ENCODE measurements at regions not wholly inside any gene's neighbourhood (a gene's known extent, or its start where the extent isn't known, plus 50 kb on each side); places are given as distances from the start of the nearest gene placed in this dataset.
"Not testable (repeated sequence)": the region's sequence is repeated elsewhere in the genome, so short reads cannot be mapped to it uniquely, and the experiment has no call there.

DNA sequence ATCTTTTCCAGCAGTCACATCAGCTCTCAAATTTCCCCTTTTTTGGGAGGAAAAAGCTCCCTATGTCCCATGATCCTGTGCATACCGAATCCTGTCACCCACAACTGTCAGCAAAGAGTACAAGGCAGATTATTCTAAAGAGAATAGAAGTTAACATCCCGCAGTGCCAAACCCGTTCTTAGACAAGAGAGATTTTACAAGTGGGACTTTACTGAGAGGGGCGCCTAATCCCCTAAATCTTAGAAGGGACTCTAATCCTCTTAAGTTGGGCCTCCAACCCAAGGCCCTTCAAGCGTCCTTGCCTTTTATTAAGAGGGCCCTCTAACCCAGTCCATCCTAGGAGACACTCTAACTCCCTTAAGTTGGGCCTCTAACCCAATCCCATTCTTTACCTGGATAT, 193.9 kb downstream of the CPXCR1 start:
- no peak for DNase-seq (ENCODE audit: low read depth in 1 of 2, low spot score in 1 of 2)
- in situ Hi-C loops (cut with HindIII; ENCODE audit: low pct_unique_long_range_greater_than_20kb, low sequenced_read_pairs): no loop called here
- no peak for TF ChIP-seq JUND (IDR thresholded peaks at IDR 0.05; ENCODE audit: low read depth)

DNA sequence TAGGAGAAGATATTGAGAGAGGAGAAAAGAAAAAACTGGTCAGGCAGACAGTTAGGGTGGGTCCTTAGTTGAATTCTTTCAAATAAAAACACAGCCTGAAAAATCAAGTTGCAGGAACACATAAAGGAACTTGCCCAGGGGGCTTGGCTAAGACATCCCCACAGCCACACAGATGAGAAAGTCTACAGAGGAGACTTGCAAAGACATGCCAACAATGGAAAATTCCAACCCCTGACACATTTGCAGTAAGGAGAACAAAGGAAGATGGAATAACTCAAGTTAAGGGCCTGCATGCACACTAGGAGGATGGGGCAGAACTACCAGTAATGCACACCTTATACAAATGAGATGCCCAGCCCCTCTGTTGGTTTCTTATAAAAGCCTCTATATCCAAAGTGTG, 197.6 kb downstream of the CPXCR1 start:
- no peak for DNase-seq (ENCODE audit: low read depth in 1 of 2, low spot score in 1 of 2)
- in situ Hi-C loops (cut with HindIII; ENCODE audit: low pct_unique_long_range_greater_than_20kb, low sequenced_read_pairs): no loop called here
- TF ChIP-seq JUND (IDR thresholded peaks at IDR 0.05; ENCODE audit: low read depth): no peak

DNA sequence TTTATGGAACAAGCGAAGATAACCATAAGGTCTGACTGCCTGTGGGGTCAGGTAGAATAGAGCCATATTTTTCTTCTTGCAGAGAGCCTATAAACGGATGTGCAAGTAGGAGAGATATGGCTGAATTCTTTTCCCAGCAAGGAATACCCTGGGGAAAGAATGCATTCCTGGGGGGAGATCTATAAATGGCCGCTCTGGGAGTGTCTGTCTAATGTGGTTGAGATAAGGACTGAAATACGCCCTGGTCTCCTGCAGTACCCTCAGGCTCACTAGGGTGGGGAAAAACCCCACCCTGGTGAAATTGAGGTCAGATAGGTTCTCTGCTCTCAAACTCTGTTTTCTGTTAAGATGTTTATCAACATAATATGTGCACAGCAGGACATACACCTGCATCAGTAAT, 209.0 kb downstream of the CPXCR1 start:
- in situ Hi-C loops (cut with HindIII; ENCODE audit: low pct_unique_long_range_greater_than_20kb, low sequenced_read_pairs); DNase-seq (ENCODE audit: low read depth in 1 of 2, low spot score in 1 of 2): not testable (repeated sequence)

DNA sequence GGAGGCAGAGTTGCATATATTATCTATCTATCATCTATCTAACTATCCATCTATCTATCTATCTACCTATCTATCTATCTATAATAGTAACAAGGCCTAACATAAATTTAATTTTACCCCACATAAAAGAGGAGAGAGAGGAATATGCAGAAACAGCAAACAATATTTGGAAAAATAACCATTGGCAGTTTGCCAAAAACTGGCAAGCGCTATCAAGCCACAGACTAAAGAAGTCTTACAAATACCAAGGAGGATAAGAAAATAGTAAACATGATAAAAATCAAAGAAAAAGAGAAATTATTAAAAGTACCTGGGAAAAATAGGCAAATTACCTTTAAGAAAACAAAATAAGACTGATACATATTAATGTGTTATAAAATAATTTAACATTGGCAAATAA, 230.8 kb downstream of the CPXCR1 start:
- no peak for TF ChIP-seq JUND (IDR thresholded peaks at IDR 0.05; ENCODE audit: low read depth)
- DNase-seq (ENCODE audit: low read depth in 1 of 2, low spot score in 1 of 2): no peak
- in situ Hi-C loops (cut with HindIII; ENCODE audit: low pct_unique_long_range_greater_than_20kb, low sequenced_read_pairs): no loop called here

DNA sequence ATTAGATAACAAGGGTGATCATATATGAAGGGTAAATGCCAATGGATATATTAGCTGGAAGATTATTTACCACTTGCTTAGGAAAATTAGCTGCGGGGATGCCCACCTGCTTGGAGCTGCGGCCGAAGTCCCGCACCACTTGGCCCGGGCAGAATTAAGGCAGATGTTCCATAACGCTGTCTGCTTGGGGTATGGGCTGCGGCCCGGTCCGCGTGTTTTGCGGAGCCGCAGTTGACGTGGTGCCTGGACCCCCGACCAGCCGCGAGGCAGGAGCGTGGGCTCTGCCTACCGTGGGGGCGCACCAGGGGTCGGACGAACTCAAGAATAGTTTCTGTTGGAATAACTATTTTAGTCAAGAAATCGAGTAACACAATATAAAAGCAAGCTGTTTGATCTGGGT, 235.2 kb downstream of the CPXCR1 start:
- in situ Hi-C loops (cut with HindIII; ENCODE audit: low pct_unique_long_range_greater_than_20kb, low sequenced_read_pairs): no loop called here
- no peak for DNase-seq (ENCODE audit: low read depth in 1 of 2, low spot score in 1 of 2)

DNA sequence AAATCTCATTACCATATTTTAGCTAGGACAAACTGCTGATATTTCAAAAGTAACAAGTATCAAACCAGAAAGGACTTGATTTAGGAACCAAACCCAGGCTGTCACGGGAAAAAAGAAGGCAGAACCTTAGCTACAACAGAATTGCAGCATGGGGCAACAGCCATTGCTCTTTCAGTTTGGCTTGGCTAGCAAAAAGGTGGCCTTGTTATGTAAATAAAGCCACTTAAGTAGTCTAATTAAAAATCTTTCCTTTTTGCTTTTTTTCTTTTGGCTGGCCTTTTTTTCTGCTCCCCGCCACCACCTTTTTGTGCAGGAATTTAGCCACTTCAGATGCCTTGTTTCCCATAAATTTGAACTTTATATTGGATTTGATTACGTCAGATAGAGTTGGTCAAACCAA, 235.9 kb downstream of the CPXCR1 start:
- DNase-seq (ENCODE audit: low read depth in 1 of 2, low spot score in 1 of 2): no peak
- no peak for TF ChIP-seq JUND (IDR thresholded peaks at IDR 0.05; ENCODE audit: low read depth)
- in situ Hi-C loops (cut with HindIII; ENCODE audit: low pct_unique_long_range_greater_than_20kb, low sequenced_read_pairs): no loop called here

More for the DNA sequence above, 235.2 kb downstream of the CPXCR1 start:
- TF ChIP-seq JUND (IDR thresholded peaks at IDR 0.05; ENCODE audit: low read depth): no peak

DNA sequence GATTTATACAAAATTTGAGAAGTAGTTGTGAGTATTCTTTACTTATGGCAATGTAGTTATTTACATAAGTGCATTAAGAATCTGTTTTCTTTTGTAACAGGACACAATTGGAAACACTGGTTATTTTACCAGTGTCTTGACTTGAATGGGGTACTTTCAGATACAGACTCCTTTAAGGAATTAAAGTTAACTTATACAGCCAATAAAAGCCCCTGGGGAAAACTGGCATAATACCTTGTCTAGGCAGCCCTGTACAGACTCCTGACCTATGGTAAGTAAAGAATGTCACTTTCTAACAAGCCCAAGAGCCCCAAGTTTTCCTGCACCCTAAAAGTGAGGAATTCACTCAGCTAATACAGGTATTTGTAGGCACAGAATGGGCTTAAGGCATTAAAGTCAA, 241.8 kb downstream of the CPXCR1 start:
- TF ChIP-seq JUND (IDR thresholded peaks at IDR 0.05; ENCODE audit: low read depth): no peak
- in situ Hi-C loops (cut with HindIII; ENCODE audit: low pct_unique_long_range_greater_than_20kb, low sequenced_read_pairs): no loop called here
- DNase-seq (ENCODE audit: low read depth in 1 of 2, low spot score in 1 of 2): no peak

DNA sequence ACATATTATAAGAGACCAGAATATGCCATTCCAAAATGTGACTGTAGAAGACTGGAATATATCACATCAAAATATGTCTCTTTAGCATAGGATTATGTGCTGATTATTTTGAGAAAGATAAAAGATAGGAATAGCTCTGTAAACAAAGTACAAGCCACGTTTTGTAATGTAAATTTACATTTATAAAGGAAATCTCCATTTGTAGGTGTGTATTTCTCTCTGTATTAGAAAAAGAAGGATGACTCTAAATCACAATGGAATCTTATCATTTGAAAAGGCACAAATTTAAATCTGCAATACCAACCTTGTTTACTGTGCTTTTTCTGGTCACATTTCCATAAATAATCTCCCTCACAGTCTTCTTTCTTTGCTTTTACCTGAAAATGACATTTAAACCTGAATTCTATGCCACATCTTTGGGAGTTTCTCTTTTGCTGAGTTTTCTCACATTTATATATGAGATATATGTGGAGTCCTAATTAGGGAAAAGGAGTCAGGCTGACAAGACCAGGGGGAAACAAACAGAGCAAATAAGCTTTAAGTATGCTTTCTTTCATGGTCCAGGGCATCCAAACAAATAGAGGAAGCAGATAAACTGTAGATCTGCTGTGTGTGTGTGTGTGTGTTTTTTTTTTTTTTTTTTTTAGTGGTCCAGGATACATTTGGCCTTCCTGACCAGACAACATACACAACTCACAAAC, 244.0 kb downstream of the CPXCR1 start:
- DNase-seq (ENCODE audit: low read depth in 1 of 2, low spot score in 1 of 2): no peak
- TF ChIP-seq JUND (IDR thresholded peaks at IDR 0.05; ENCODE audit: low read depth): no peak
- in situ Hi-C loops (cut with HindIII; ENCODE audit: low pct_unique_long_range_greater_than_20kb, low sequenced_read_pairs): no loop called here

DNA sequence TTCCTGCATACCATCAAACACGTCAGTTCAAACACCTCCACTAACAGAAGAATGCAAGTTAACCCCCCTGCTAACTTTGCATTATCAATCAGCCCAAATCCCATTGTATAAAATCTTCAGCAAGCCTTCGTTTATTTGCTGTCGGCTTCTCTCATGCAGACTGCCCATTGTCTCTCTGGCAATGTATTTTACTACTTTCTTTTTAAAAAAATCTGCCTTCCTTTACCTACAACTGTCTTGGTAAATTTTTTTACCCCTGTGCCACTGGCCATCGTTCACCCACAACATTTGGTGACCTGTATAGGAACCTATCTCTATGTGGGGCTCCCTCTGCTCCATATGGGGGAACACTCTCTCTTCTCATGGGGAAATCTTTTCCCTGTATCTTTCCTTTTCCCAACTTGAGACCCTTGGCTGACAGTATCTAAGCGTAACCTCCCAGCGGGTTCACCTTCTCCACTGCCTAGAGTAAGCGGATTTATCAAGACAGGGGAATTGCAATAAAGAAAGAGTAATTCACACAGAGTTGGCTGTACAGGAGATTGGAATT, 244.6 kb downstream of the CPXCR1 start:
- in situ Hi-C loops (cut with HindIII; ENCODE audit: low pct_unique_long_range_greater_than_20kb, low sequenced_read_pairs): no loop called here
- TF ChIP-seq JUND (IDR thresholded peaks at IDR 0.05; ENCODE audit: low read depth): no peak
- no peak for DNase-seq (ENCODE audit: low read depth in 1 of 2, low spot score in 1 of 2)

DNA sequence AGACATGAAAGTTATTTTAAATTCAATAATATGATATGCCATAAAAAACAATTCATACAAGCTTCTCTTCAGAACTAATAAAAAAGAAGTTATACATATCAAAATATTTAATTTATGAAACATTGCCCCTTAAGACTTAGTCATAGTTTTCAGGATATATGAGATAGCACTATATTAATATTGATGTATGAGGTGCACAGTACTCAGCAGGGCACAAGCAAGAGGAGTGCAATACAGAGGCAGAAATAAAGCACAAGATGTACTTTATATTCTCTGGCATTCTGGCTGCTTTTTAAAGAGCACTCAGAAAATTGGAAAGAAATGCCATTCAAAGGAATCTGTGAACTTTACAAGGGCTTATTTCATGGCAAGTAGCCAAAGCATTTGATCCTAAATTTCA, 274.9 kb downstream of the CPXCR1 start:
- no peak for DNase-seq (ENCODE audit: low read depth in 1 of 2, low spot score in 1 of 2)
- TF ChIP-seq JUND (IDR thresholded peaks at IDR 0.05; ENCODE audit: low read depth): no peak
- in situ Hi-C loops (cut with HindIII; ENCODE audit: low pct_unique_long_range_greater_than_20kb, low sequenced_read_pairs): no loop called here

DNA sequence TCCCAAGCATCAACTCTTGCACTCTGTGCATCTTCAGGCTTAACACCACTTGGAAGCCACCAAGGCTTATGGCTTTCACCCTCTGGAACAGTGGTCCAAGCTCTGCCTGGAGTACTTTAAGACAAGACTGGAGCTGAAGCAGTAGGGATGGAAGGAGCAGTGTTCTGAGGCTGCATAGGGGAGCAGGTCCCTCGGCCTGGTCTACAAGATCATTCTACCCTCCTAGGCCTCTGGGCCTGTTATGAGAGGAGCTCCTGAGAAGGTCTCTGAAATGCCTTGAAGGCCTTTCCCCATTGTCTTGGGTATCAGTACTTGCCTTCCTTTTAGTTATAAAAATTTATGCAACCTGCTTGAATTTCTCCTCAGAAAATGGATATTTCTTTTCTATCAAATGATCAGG, 286.7 kb downstream of the CPXCR1 start:
- no peak for TF ChIP-seq JUND (IDR thresholded peaks at IDR 0.05; ENCODE audit: low read depth)
- in situ Hi-C loops (cut with HindIII; ENCODE audit: low pct_unique_long_range_greater_than_20kb, low sequenced_read_pairs): no loop called here
- DNase-seq (ENCODE audit: low read depth in 1 of 2, low spot score in 1 of 2): no peak

DNA sequence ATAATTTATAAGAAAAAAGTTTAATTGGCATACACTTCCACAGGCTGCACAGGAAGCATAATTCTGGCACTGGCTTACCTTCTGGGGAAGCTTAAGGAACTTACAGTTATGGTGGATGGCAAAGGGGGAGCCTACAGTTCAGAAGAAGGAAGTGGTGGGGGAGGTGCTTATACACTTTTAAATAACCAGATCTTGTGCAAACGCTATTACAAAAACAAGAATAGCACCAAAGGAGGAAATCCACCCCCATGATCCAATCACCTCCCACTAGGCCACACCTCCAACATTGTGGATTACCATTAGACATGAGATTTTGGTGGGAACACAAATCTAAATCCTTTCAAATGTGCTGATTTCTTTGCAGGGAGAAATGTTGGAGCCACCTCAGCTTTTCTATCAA, 287.7 kb downstream of the CPXCR1 start:
- in situ Hi-C loops (cut with HindIII; ENCODE audit: low pct_unique_long_range_greater_than_20kb, low sequenced_read_pairs): no loop called here
- no peak for TF ChIP-seq JUND (IDR thresholded peaks at IDR 0.05; ENCODE audit: low read depth)
- DNase-seq (ENCODE audit: low read depth in 1 of 2, low spot score in 1 of 2): no peak

DNA sequence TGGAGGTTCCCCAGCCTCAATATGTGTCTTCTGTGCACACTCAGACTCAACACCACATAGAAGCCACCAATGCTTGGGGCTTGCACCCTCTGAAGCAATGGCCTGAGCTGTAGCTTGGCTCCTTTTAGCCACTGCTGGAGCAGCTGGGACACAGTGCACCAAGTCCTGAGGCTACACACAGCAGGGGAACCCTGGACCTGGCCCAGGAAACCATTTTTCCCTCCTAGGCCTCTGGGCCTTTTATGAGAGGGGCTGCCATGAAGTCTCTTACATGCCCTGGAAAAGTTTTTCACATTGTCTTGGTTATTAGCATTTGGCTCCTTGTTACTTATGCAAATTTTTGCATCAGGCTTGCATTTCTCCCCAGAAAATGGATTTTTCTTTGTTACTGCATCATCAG, 306.2 kb downstream of the CPXCR1 start:
- no peak for TF ChIP-seq JUND (IDR thresholded peaks at IDR 0.05; ENCODE audit: low read depth)
- no peak for DNase-seq (ENCODE audit: low read depth in 1 of 2, low spot score in 1 of 2)
- in situ Hi-C loops (cut with HindIII; ENCODE audit: low pct_unique_long_range_greater_than_20kb, low sequenced_read_pairs): no loop called here

DNA sequence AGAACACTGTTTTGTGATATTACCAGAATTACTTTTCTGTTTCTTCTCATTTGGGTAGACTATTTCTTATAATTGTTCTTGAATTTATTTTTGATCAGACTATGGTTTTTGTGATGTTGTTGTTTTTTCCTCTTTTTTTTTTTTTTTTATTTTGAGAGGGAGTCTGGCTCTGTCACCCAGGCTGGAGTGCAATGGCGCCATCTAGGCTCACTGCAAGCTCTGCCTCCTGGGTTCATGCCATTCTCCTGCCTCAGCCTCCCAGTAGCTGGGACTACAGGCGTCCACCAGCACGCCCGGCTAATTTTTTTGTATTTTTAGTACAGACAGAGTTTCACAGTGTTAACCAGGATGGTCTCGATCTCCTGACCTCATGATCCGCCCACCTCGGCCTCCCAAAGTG, 352.6 kb downstream of the CPXCR1 start:
- DNase-seq (ENCODE audit: low read depth in 1 of 2, low spot score in 1 of 2); in situ Hi-C loops (cut with HindIII; ENCODE audit: low pct_unique_long_range_greater_than_20kb, low sequenced_read_pairs): not testable (repeated sequence)

Measured in T47D (cell line).